GM21576 (cell line): ENCODE measurements at regions not wholly inside any gene's neighbourhood (a gene's known extent, or its start where the extent isn't known, plus 50 kb on each side); places are given as distances from the start of the nearest gene placed in this dataset.
"Not testable (repeated sequence)": the region's sequence is repeated elsewhere in the genome, so short reads cannot be mapped to it uniquely, and the experiment has no call there.

Experiments used
- ATAC-seq: cut with Tn5 transposase; IDR thresholded peaks from one replicate; pipeline ENCODE4 v1.9.1; 2021; ENCODE audit warnings: mild to moderate bottlenecking, moderate library complexity; ENCODE audit not compliant: unreplicated experiment

- ATAC-seq = no peak
Observed at GRCh38 chr3:36075491-36075890, 304.8 kb upstream of the STAC start.

- no peak for ATAC-seq
Observed at GRCh38 chr3:36077320-36077719, 303.0 kb upstream of the STAC start.

GRCh38 chr3:36082958-36083357 lies 297.3 kb upstream of the STAC start:
- not testable (repeated sequence) for ATAC-seq

- ATAC-seq = peak; percentile 71
Observed at GRCh38 chr3:36095238-36095637, 285.1 kb upstream of the STAC start.

DNA sequence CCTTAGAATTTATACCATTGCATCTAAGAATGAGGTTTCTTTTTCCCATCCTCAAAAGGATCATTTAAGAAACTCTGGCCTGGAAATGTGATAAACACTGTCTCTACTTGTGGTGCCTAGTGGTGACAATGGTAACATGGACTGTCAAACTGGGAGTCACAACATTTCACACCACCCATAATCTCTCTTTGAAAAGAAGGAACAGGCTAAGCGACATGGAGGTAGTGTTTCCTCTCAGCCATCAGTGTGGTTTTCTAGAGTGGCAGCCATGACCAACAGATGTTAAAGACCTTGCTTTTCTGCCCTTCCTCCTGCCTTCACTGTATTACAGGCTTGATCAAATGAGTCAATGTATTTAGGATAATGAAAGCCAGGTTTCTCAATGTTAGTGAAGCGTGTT lies 283.1 kb upstream of the STAC start:
- ATAC-seq = no peak

DNA sequence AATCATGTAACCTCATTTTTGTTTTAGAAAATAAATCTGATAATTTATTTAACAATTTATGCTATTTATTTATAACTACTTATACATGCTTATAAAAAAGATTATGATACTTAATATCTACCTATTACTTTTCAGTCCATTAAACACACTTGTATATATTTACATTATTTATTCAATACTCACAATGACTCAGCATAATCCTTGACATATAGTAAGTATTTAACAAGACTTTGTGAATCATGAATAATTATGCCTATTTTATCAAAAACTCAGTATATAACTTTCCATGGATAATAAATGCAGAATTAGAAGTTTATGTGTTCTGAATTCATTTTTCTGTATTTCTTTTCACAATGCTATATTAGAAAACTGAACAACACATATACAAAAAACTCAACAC lies 266.0 kb upstream of the STAC start:
- ATAC-seq = no peak

DNA sequence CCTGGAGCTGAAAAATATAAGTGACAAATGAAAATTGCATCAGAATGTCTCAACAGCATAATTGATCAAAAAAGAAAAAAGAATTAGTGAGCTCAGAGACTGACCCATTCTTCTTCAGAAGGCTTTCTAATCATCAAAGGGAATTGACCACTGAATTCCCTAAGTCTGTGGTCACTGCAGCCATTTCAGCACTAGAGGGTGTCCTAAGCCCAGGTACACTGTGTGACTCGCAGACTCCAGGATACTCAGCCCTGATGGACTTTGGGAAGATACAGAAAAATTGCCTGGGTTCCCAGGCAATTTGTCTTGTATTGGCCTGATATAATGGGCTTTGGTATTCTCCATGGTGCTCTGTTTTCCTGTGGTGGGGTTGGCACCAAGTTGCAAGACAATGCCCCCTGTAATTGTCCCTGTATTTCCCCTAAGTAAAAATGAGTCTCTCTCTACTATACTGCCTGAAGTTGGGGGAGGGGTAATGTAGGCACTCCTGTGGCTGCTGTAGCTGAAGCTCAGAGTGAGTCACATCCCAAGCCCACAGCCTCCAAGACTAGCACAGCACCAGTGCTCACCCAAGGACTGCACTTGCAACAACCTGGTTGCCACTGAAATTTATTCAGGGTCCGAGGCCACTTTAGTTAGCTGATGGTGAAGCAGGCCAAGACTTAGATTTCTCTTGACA lies 256.0 kb upstream of the STAC start:
- ATAC-seq = no peak

DNA sequence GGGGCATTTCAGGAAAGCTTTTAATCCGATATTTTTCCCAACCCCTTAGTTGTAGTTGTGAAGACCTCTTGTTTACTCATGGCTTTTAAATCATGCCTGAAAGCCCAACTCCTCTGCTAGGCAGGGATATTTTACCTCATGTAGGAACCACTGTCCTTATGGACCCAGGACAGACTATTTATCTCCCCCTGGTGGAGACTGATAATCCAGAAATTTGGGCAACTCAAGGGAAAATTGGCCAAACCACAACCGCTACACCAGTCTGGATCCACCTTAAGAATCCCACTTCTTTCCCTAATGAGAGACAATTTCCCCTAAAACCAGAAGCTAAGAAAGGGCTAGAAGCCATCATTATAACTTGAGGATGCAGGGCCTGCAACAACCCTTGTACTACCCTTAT lies 248.1 kb upstream of the STAC start:
- no peak for ATAC-seq

GRCh38 chr3:36135863-36136262 lies 244.4 kb upstream of the STAC start:
- ATAC-seq = no peak

- ATAC-seq = no peak
Observed at GRCh38 chr3:36142746-36143145, 237.6 kb upstream of the STAC start.

DNA sequence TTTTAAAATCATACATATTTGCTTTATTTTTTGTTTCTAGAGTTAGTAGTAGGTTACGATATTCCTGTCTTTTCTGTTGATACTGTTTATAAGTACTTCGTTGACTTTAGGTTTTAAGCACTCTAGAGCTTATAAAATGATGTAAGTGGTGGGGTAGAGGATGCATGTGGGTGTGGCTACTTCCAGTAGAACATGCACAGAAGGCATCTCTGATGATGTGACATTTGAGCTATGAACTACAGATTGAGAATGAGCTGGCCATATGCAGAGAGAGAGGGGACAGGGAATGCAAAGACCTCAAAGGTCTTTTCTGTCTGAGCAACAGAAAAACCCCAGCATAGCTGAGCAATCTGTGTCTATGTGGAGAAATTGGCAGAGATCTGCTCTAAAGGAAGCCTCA lies 233.9 kb upstream of the STAC start:
- no peak for ATAC-seq

GRCh38 chr3:36147934-36148558 lies 232.3 kb upstream of the STAC start:
- no peak for ATAC-seq

- no peak for ATAC-seq
Observed at GRCh38 chr3:36149447-36149865, 230.8 kb upstream of the STAC start.

DNA sequence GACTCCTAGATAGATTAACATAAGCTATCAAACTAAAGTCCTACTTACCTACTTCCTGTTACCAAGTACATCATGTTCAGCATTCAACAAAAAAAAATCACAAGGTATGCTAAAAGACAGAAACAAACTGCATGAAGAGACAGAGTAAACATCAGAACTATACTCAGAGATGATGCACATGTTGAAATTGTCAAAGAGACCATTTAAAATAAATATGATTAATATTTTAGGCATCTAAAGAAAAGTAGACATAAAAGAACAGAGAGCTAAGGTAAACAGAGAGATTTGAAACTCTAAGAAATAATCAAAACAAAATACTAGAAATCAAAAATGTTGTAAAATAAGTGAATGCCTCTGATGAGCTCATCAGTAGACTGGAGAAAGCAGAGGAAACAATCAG lies 224.8 kb upstream of the STAC start:
- ATAC-seq = no peak

DNA sequence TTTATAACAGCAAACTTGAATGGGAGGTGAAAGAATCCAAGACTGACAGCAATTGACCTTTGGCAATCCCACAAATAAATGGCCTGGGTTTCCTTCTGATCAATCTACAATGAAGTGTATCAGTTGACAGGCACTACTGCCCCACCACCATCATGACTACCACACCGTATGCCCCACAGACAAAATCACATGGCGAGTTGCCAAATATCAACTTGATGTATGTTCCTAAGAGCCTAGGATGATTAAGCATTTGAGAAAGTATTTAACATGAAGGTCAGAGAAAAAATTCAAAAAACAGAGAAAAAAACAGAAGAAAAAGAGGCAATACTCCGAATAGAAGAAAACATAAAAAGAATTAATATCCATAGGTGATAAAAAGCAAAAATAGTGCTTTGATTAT lies 215.9 kb upstream of the STAC start:
- ATAC-seq = no peak

DNA sequence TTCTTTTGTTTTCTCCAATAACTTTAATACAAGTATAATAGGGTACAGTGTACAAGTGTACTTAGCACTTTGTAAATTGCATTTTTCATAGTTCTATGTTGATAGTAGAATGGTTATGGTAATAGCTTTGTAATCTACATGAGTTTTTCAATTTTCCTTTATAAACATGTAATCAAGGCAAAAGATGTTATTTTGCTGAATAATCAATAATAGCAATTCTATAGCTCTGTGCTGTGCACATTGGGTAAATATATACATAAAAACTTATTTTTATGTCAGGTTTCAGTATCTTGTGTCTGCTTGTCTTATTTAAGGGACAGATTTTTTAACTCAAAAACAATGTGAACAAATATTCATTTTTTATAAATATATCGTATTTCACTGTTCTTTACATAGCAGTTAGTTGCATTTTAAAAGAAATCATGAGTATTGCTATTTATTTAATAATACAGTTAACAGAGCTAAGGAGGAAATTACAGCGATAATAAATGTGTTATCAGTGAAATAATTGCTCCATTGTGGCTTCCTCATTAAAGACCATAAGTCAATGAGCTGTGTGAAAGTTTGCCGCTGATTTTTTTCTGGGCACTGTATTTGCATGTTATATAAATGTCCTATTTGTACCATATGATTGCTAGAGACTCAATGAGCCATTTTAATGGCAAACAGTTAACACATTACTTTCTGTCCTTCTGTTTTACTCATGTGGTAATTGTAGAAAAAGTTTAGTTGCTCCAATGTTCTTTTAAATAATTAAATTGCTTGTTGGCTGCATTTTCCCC lies 214.6 kb upstream of the STAC start:
- no peak for ATAC-seq

- ATAC-seq = no peak
Observed at GRCh38 chr3:36166477-36166876, 213.8 kb upstream of the STAC start.

GRCh38 chr3:36172699-36173098 lies 207.6 kb upstream of the STAC start:
- no peak for ATAC-seq

GRCh38 chr3:36175113-36175812 lies 205.0 kb upstream of the STAC start:
- ATAC-seq = no peak

GRCh38 chr3:36175916-36176461 lies 204.3 kb upstream of the STAC start:
- ATAC-seq = no peak

GRCh38 chr3:36178018-36178417 lies 202.3 kb upstream of the STAC start:
- no peak for ATAC-seq
